Stimulated activated effector memory CD8-positive, alpha-beta T cell treated with anti-CD3 and anti-CD28 coated beads, Interleukin-12 subunit alpha, Interleukin-12 subunit beta, amount 100 ng/mL, for 72 hours (primary cell): ENCODE measurements at regions not wholly inside any gene's neighbourhood (a gene's known extent, or its start where the extent isn't known, plus 50 kb on each side); places are given as distances from the start of the nearest gene placed in this dataset.

Experiments
- ATAC-seq: fragments of 150-1000 bp; cut with Tn5 transposase; 2 replicates; pipeline ENCODE4 v1.10.0; 2021
- DNase-seq, 2 donors: peaks; one replicate each; pipeline ENCODE4 v3.0.0; 2021 to 2022; ENCODE audit warnings: low spot score in 2 of 2
- H3K27ac Mint-ChIP-seq: one replicate; pipeline ENCODE4 v1.8.0; 2022; ENCODE audit warnings: mild to moderate bottlenecking, mixed read lengths
- H3K36me3 Mint-ChIP-seq: one replicate; pipeline ENCODE4 v1.8.0; 2022; ENCODE audit warnings: mild to moderate bottlenecking, mixed read lengths
- H3K4me1 Mint-ChIP-seq: one replicate; pipeline ENCODE4 v1.8.0; 2022; ENCODE audit warnings: mixed read lengths
- H3K4me3 Mint-ChIP-seq: one replicate; pipeline ENCODE4 v1.8.0; 2022; ENCODE audit warnings: mild to moderate bottlenecking, mixed read lengths
- H3K9me3 Mint-ChIP-seq: one replicate; pipeline ENCODE4 v1.8.0; 2022; ENCODE audit warnings: mixed read lengths

- Mint-ChIP-seq H3K36me3 (no peaks in the 10 kb centered on the region), H3K4me1 (peaks cover 26% of the 10 kb centered on the region), H3K9me3 (no peaks in the 10 kb centered on the region), H3K4me3 (no peak overlapping the region), H3K27ac (no peak overlapping the region)
- DNase-seq (no peak), ATAC-seq (no peak)
Measured at GRCh38 chr3:13200465-13200864, 127.2 kb upstream of the IQSEC1 start.

- Mint-ChIP-seq H3K9me3 (no peaks in the 10 kb centered on the region), H3K4me3 (no peak overlapping the region), H3K4me1 (peaks cover 27% of the 10 kb centered on the region), H3K27ac (no peak overlapping the region), H3K36me3 (no peaks in the 10 kb centered on the region)
- ATAC-seq (no peak), DNase-seq (no peak)
Measured at GRCh38 chr3:13199899-13200451, 126.7 kb upstream of the IQSEC1 start.

GRCh38 chr3:13199006-13199776 lies 126.0 kb upstream of the IQSEC1 start:
- no peaks in the 10 kb centered on the region for H3K9me3 Mint-ChIP-seq
- no peak for ATAC-seq
- H3K4me3 Mint-ChIP-seq = no peak overlapping the region
- H3K36me3 Mint-ChIP-seq = no peaks in the 10 kb centered on the region
- peaks cover 27% of the 10 kb centered on the region for H3K4me1 Mint-ChIP-seq
- H3K27ac Mint-ChIP-seq = no peak overlapping the region
- DNase-seq = no peak

GRCh38 chr3:13198264-13198879 lies 125.1 kb upstream of the IQSEC1 start:
- no peak overlapping the region for H3K4me3 Mint-ChIP-seq
- peaks cover 33% of the 10 kb centered on the region for H3K4me1 Mint-ChIP-seq
- H3K27ac Mint-ChIP-seq = no peak overlapping the region
- no peak for ATAC-seq
- no peak for DNase-seq
- no peaks in the 10 kb centered on the region for H3K36me3 Mint-ChIP-seq
- no peaks in the 10 kb centered on the region for H3K9me3 Mint-ChIP-seq

GRCh38 chr3:13197795-13198194 lies 124.6 kb upstream of the IQSEC1 start:
- ATAC-seq (no peak), DNase-seq (no peak)
- Mint-ChIP-seq H3K9me3 (no peaks in the 10 kb centered on the region), H3K4me1 (peaks cover 39% of the 10 kb centered on the region), H3K36me3 (no peaks in the 10 kb centered on the region), H3K27ac (no peak overlapping the region), H3K4me3 (no peak overlapping the region)

GRCh38 chr3:13197281-13197680 lies 124.1 kb upstream of the IQSEC1 start:
- no peaks in the 10 kb centered on the region for H3K9me3 Mint-ChIP-seq
- H3K4me1 Mint-ChIP-seq = peaks cover 43% of the 10 kb centered on the region
- H3K27ac Mint-ChIP-seq = no peak overlapping the region
- DNase-seq (no peak), ATAC-seq (no peak)
- no peak overlapping the region for H3K4me3 Mint-ChIP-seq
- no peaks in the 10 kb centered on the region for H3K36me3 Mint-ChIP-seq

- DNase-seq = no peak
Measured at GRCh38 chr3:13195374-13195773, 122.1 kb upstream of the IQSEC1 start.

GRCh38 chr3:13194285-13195209 lies 121.3 kb upstream of the IQSEC1 start:
- Mint-ChIP-seq H3K9me3 (peaks cover 2% of the 10 kb centered on the region), H3K36me3 (no peaks in the 10 kb centered on the region), H3K4me3 (no peak overlapping the region), H3K27ac (peak overlapping the region; percentile 57), H3K4me1 (peaks cover 62% of the 10 kb centered on the region)
- DNase-seq (no peak), ATAC-seq (no peak)

More at GRCh38 chr3:13195374-13195773, 122.1 kb upstream of the IQSEC1 start:
- Mint-ChIP-seq H3K27ac (no peak overlapping the region), H3K4me1 (peaks cover 54% of the 10 kb centered on the region), H3K36me3 (no peaks in the 10 kb centered on the region), H3K4me3 (no peak overlapping the region), H3K9me3 (no peaks in the 10 kb centered on the region)
- no peak for ATAC-seq

GRCh38 chr3:13193320-13194284 lies 120.4 kb upstream of the IQSEC1 start:
- H3K4me3 Mint-ChIP-seq = no peak overlapping the region
- H3K36me3 Mint-ChIP-seq = no peaks in the 10 kb centered on the region
- ATAC-seq (no peak), DNase-seq (no peak)
- H3K9me3 Mint-ChIP-seq = peaks cover 5% of the 10 kb centered on the region
- peaks cover 72% of the 10 kb centered on the region for H3K4me1 Mint-ChIP-seq
- peak overlapping the region; percentile 57 for H3K27ac Mint-ChIP-seq

GRCh38 chr3:13192471-13193213 lies 119.4 kb upstream of the IQSEC1 start:
- H3K4me3 Mint-ChIP-seq = no peak overlapping the region
- H3K4me1 Mint-ChIP-seq = peaks cover 80% of the 10 kb centered on the region
- ATAC-seq = no peak
- peaks cover 5% of the 10 kb centered on the region for H3K9me3 Mint-ChIP-seq
- H3K27ac Mint-ChIP-seq = peak overlapping the region; percentile 57
- DNase-seq = no peak
- H3K36me3 Mint-ChIP-seq = no peaks in the 10 kb centered on the region

- ATAC-seq = no peak
Measured at GRCh38 chr3:13191016-13191415, 117.8 kb upstream of the IQSEC1 start.

GRCh38 chr3:13190378-13190765 lies 117.1 kb upstream of the IQSEC1 start:
- DNase-seq (no peak), ATAC-seq (no peak)
- Mint-ChIP-seq H3K27ac (peak overlapping the region; percentile 96), H3K9me3 (peaks cover 5% of the 10 kb centered on the region), H3K4me1 (peaks cover 67% of the 10 kb centered on the region), H3K4me3 (no peak overlapping the region), H3K36me3 (no peaks in the 10 kb centered on the region)

More at GRCh38 chr3:13191016-13191415, 117.8 kb upstream of the IQSEC1 start:
- Mint-ChIP-seq H3K4me3 (no peak overlapping the region), H3K9me3 (peaks cover 5% of the 10 kb centered on the region), H3K27ac (peak overlapping the region; percentile 96), H3K4me1 (peaks cover 73% of the 10 kb centered on the region), H3K36me3 (no peaks in the 10 kb centered on the region)
- no peak for DNase-seq

- H3K4me3 Mint-ChIP-seq = peak overlapping the region; percentile 67
- DNase-seq (no peak), ATAC-seq (peak; percentile 86)
- peaks cover 5% of the 10 kb centered on the region for H3K9me3 Mint-ChIP-seq
- H3K36me3 Mint-ChIP-seq = no peaks in the 10 kb centered on the region
- peak overlapping the region; percentile 96 for H3K27ac Mint-ChIP-seq
- H3K4me1 Mint-ChIP-seq = peaks cover 61% of the 10 kb centered on the region
Measured at GRCh38 chr3:13189639-13190377, 116.6 kb upstream of the IQSEC1 start.
